ENCODE measurements at regions not wholly inside any gene's neighbourhood (a gene's known extent, or its start where the extent isn't known, plus 50 kb on each side); places are given as distances from the start of the nearest gene placed in this dataset.

DNA sequence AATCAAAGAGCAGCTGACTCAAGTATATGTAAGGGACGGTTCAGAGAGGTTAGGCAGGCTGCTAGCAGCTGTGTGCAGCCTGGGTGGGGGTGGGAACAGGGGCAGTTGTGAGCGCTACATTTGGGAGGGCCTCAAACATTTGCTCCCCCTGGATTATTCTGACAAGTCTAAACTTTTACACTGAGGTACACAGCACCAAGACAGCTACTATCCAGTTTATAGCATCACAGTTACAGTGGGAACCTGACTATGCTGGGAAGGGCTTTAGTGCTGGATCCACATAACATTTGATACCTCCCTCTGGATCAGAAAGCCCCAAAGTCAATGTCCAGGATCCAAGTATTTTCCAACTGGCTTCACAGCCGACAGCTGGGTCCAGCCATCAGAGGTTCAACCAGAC is 55.8 kb upstream of the GIMD1 start:
- DNase-seq, result no peak

DNA sequence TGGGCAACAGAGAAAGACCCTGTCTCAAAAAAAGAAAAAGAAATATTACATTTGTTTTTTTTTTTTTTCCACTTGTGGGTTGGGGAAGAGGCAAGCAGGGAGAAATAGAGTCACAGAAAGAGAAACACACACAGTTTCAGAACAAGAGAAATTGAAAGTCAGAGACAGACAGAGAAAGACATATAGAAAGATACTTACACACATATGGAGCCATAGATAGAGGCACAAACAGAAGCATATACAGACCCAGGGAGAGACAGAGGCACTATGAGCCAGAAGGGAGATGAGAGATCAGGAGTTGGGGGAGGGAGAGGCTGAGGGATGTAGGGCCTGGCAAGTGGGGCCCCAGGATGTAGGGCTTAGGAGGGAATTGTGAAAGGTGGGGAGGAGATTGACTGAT is 55.2 kb upstream of the GIMD1 start:
- no peak for DNase-seq

DNA sequence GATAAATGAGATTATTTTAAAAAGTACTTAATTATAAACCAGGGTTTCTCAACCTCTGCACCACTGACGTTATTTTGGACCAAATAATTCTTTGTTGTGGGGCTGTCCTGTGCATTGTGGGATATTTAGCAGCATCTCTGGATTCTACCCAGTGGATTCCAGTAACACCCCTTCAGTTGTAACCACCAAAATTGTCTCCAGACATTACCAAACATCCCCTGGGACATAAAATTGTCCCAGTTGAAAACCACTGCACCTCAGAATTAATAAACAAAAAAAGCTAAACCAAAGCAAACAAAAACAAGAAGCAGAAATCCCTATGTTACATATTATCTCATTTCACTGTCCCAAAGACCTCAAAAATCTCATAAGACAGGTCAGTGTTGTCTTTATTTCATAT is 54.2 kb upstream of the GIMD1 start:
- DNase-seq, result no peak

DNA sequence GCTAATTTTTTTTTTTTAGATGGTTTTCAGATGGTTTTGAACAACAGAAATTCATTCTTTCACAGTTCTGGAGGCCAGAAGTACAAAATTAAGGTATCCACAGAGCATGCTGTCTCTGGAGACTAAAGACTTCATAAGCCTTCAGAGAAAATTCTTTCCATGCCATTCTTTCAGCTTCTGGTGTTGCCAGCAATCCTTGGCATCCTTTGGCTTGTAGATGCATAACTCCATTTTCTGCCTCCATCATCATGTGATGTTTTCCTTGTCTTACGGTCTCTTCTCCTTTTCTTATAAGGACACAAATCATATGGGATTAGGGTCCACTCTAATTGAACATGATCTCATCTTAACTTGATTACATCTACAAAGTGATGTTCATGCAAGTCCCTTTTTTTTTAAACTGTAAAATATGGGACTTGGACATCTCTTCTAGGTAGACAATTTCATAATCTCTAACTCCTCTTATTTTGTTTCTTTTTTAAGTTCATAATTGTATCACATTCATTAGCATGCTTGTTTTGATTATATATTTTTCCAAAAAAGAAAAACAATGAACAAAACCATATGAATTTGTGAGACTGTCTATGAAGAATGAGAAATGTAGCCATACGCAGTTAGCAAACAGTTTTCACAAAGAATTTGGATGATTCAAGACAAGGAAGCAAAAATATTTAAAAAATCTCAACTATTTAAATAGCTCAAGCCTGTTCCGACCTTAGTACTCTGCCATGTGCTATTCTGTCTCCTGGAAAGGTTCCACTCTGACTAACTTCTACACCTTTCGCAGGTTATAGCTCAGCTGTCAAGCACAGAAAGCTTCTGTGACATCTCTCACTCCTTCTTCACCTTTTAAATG is 53.1 kb upstream of the GIMD1 start:
- peak; percentile 85 for DNase-seq

DNA sequence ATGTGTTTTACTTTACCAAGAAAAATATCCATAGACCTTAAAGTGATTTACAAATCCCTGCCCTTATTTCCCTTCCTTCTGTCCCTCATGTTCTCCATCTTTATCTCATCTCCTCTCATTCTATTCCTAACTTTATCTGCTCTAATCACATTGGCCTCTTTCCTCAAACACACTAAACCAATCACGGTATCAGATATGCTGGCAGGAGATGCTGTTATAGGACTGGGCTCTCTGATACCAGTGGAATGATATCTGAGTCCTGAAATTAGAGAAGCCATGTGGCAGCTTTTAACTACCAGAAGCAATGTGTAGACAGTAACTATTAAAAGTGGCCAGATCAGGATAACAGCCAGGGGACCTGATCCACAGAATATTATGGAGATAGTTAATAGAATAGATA is 49.9 kb upstream of the GIMD1 start:
- no peak for DNase-seq
